Endothelial cell of umbilical vein (primary cell): ENCODE measurements at regions not wholly inside any gene's neighbourhood (a gene's known extent, or its start where the extent isn't known, plus 50 kb on each side); places are given as distances from the start of the nearest gene placed in this dataset.

Source experiments
- BruUV-seq: library from RNA; stranded (reverse); fragments of 400-500 nt; replicated peaks from 2 replicates; lab custom pipeline; 2021; lab: Mats Ljungman, UMichigan
- CTCF ChIA-PET: fragments of 300-600, 350-600 bp; sonication (Branson Sonifier 250); formaldehyde crosslinking; loops from one replicate; lab custom pipeline; 2021; ENCODE audit warnings: antibody characterized with exemption, inconsistent platforms; lab: Charles Lee
- POLR2A ChIA-PET: fragments of 300-600, 350-600 bp; sonication (Branson Sonifier 250); formaldehyde crosslinking; loops from one replicate; lab custom pipeline; 2021; ENCODE audit warnings: antibody characterized with exemption, inconsistent platforms; lab: Charles Lee
- DNase-seq: peaks from one replicate; pipeline ENCODE4 v3.0.0-alpha.2; 2011; ENCODE audit warnings: low read depth, low spot score
- FAIRE-seq: peaks from 2 replicates; lab custom pipeline; 2011; peaks lifted over from hg19 to GRCh38; lab: Jason Lieb, UNC
- H2AFZ ChIP-seq: 2 replicates; pipeline ENCODE4 v1.6.0; 2012; ENCODE audit warnings: low read depth, low read length, control low read depth, inconsistent platforms
- H3K27ac ChIP-seq: 2 replicates; pipeline ENCODE4 v1.5.1; 2011; ENCODE audit warnings: low read depth, mild to moderate bottlenecking, control low read depth, low read length, moderate library complexity; ENCODE audit not compliant: insufficient read depth
- H3K27me3 ChIP-seq, 2 experiments: 2 replicates each; pipeline versions ENCODE4 v1.6.0 to v1.6.1; 2011; ENCODE audit warnings: low read length in 2 of 2, mixed read lengths in 1 of 2; ENCODE audit not compliant: control insufficient read depth in 2 of 2, insufficient read depth in 2 of 2
- H3K36me3 ChIP-seq, 2 experiments: 2 replicates in 1 of 2; 3 replicates in 1 of 2; pipeline ENCODE4 v1.5.1; 2011; ENCODE audit warnings: low read length in 2 of 2, mild to moderate bottlenecking in 1 of 2, moderate library complexity in 1 of 2; ENCODE audit not compliant: control insufficient read depth in 2 of 2, insufficient read depth in 2 of 2; ENCODE audit errors: extremely low read depth in 1 of 2
- H3K4me1 ChIP-seq: 3 replicates; pipeline ENCODE4 v1.5.1; 2011; ENCODE audit warnings: mild to moderate bottlenecking, low read length; ENCODE audit not compliant: control insufficient read depth, insufficient read depth; ENCODE audit errors: extremely low read depth
- H3K4me2 ChIP-seq: 2 replicates; pipeline ENCODE4 v1.6.1; 2011; ENCODE audit warnings: low read length, control low read depth, mixed read lengths; ENCODE audit not compliant: insufficient read depth
- H3K4me3 ChIP-seq, 3 experiments: fragments of 200-600 bp in 1 of 3; sonication (generic), shearing (Covaris generic) in 1 of 3; replicated peaks in 1 of 3; 2 replicates each; pipeline ENCODE4 v1.5.1; 2011 to 2016; ENCODE audit warnings: control low read depth in 3 of 3, low read length in 3 of 3, mild to moderate bottlenecking in 2 of 3, inconsistent platforms in 1 of 3, low read depth in 1 of 3, moderate library complexity in 1 of 3; ENCODE audit not compliant: insufficient read depth in 1 of 3
- H3K79me2 ChIP-seq: 2 replicates; pipeline ENCODE4 v1.6.0; 2012; ENCODE audit warnings: low read length, inconsistent platforms; ENCODE audit not compliant: control insufficient read depth, insufficient read depth
- H3K9ac ChIP-seq: replicated peaks from 2 replicates; pipeline ENCODE3; 2011; ENCODE audit warnings: low read length, control low read depth; ENCODE audit not compliant: insufficient read depth; ENCODE audit errors: extremely low read depth
- H3K9me1 ChIP-seq: replicated peaks from 3 replicates; pipeline ENCODE4 v1.6.0; 2011; ENCODE audit warnings: mild to moderate bottlenecking, low read length; ENCODE audit not compliant: control insufficient read depth, insufficient read depth; ENCODE audit errors: extremely low read depth
- H3K9me3 ChIP-seq: replicated peaks from 2 replicates; pipeline ENCODE4 v1.5.1; 2012; ENCODE audit warnings: low read length, inconsistent platforms; ENCODE audit not compliant: control insufficient read depth, insufficient read depth
- H4K20me1 ChIP-seq: replicated peaks from 2 replicates; pipeline ENCODE3; 2011; ENCODE audit warnings: mild to moderate bottlenecking, low read length; ENCODE audit not compliant: control insufficient read depth, insufficient read depth; ENCODE audit errors: extremely low read depth
- EZH2 ChIP-seq: IDR thresholded peaks from 2 replicates; pipeline ENCODE4 v1.6.1; 2012; ENCODE audit warnings: borderline replicate concordance, low read depth, mild to moderate bottlenecking, moderate library complexity, low read length, inconsistent platforms; ENCODE audit not compliant: severe bottlenecking
- FOS ChIP-seq: IDR thresholded peaks from 2 replicates; pipeline ENCODE4 v1.6.1; 2011; ENCODE audit warnings: mild to moderate bottlenecking, low read length, moderate library complexity, borderline replicate concordance; ENCODE audit not compliant: insufficient read depth
- GATA2 ChIP-seq: IDR thresholded peaks from 2 replicates; pipeline ENCODE4 v1.7.0; 2011; ENCODE audit warnings: low read depth, mild to moderate bottlenecking, moderate library complexity, mixed read lengths, low read length; ENCODE audit not compliant: insufficient read length, insufficient read depth
- JUN ChIP-seq: IDR thresholded peaks from 2 replicates; pipeline ENCODE4 v1.6.1; 2011; ENCODE audit warnings: borderline replicate concordance, low read depth; ENCODE audit not compliant: insufficient read length, insufficient read depth
- MYC ChIP-seq: IDR thresholded peaks from one replicate; pipeline ENCODE4 v1.6.1; 2011; ENCODE audit warnings: mild to moderate bottlenecking, low read depth, low read length
- POLR2A ChIP-seq: IDR thresholded peaks from 2 replicates; pipeline ENCODE4 v1.6.1; 2012; ENCODE audit warnings: low read depth, mild to moderate bottlenecking, control low read depth, low read length
- POLR2AphosphoS5 ChIP-seq: IDR thresholded peaks from 2 replicates; pipeline ENCODE4 v1.6.1; 2012; ENCODE audit warnings: low read depth, mild to moderate bottlenecking, control low read depth, low read length, moderate library complexity; ENCODE audit not compliant: insufficient read depth
- dilution Hi-C: fragments of 300-500 bp; cut with MboI; formaldehyde crosslinking; loops from one replicate; pipeline ENCODE4 v1.15.0; 2019; ENCODE audit warnings: low sequenced_read_pairs; ENCODE audit not compliant: extremely low pct_ligation_motif_present
- intact Hi-C: fragments of 100-400 bp; cut with micrococcal nuclease; formaldehyde crosslinking; loops from one replicate; pipeline ENCODE4 v1.10.0; 2022
- TF ChIP-seq, protein P1 (sequence below): IDR thresholded peaks from 2 replicates; pipeline ENCODE4 v1.6.1; 2011; ENCODE audit not compliant: insufficient read depth, insufficient read length
- TF ChIP-seq, protein P2 (sequence below), 2 donors: IDR thresholded peaks; 1 replicate in 1 of 2; 2 replicates in 1 of 2; pipeline ENCODE4 v1.5.1; 2011; ENCODE audit warnings: low read length in 2 of 2, mild to moderate bottlenecking in 2 of 2, moderate library complexity in 2 of 2, control low read depth in 1 of 2, inconsistent platforms in 1 of 2, low read depth in 1 of 2; ENCODE audit not compliant: insufficient read depth in 1 of 2; ENCODE audit errors: extremely low read depth in 1 of 2

DNA sequence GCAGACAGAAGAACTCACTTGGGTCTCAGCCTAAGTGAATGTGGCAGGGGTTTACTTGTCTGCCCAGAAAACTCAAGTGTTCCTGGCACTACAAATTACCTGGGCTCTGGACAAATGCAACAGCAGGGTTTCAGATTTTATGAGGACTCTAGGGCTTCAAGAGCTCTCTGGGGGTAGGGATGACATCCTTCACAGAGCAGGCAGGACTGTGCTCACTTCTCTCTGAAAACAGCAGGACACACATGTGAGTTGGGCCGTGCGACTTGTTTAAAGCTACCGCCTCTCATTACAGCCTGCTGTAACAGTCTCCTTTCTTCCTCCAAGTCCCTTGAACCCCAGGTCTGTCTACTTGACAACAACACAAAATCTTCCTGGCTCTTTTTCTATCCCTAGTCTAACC lies 212.6 kb downstream of the EN1 start:
- no peaks in the 10 kb centered on the region for H4K20me1 ChIP-seq
- H3K9me1 ChIP-seq, result no peaks in the 10 kb centered on the region
- TF ChIP-seq, protein P1, sequence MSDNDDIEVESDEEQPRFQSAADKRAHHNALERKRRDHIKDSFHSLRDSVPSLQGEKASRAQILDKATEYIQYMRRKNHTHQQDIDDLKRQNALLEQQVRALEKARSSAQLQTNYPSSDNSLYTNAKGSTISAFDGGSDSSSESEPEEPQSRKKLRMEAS, result no peak
- TF ChIP-seq POLR2AphosphoS5, result no peak
- no peak for TF ChIP-seq FOS
- no peak for TF ChIP-seq MYC
- no peak for TF ChIP-seq JUN
- no peak for TF ChIP-seq EZH2
- TF ChIP-seq POLR2A, result no peak
- TF ChIP-seq GATA2, result no peak
- TF ChIP-seq, protein P2, sequence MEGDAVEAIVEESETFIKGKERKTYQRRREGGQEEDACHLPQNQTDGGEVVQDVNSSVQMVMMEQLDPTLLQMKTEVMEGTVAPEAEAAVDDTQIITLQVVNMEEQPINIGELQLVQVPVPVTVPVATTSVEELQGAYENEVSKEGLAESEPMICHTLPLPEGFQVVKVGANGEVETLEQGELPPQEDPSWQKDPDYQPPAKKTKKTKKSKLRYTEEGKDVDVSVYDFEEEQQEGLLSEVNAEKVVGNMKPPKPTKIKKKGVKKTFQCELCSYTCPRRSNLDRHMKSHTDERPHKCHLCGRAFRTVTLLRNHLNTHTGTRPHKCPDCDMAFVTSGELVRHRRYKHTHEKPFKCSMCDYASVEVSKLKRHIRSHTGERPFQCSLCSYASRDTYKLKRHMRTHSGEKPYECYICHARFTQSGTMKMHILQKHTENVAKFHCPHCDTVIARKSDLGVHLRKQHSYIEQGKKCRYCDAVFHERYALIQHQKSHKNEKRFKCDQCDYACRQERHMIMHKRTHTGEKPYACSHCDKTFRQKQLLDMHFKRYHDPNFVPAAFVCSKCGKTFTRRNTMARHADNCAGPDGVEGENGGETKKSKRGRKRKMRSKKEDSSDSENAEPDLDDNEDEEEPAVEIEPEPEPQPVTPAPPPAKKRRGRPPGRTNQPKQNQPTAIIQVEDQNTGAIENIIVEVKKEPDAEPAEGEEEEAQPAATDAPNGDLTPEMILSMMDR (IDR thresholded peaks at IDR 0.05; ENCODE audit: extremely low read depth in 1 of 2, insufficient read depth in 1 of 2, low read depth in 1 of 2, low read length in 2 of 2), result no peak
- intact Hi-C loops, result no loop called here
- no peaks in the 10 kb centered on the region for H3K4me1 ChIP-seq
- FAIRE-seq, result no peak
- no TSS peak for BruUV-seq
- CTCF ChIA-PET, result no interaction called here
- H3K27me3 ChIP-seq, result no peaks in the 10 kb centered on the region
- no peaks in the 10 kb centered on the region for H3K36me3 ChIP-seq
- no peaks in the 10 kb centered on the region for H3K9me3 ChIP-seq
- no peak overlapping the region for H3K9ac ChIP-seq
- H3K79me2 ChIP-seq, result no peaks in the 10 kb centered on the region
- no peak overlapping the region for H3K4me3 ChIP-seq
- POLR2A ChIA-PET, result no interaction called here
- DNase-seq, result no peak
- no peak overlapping the region for H3K27ac ChIP-seq
- H2AFZ ChIP-seq, result no peak overlapping the region
- dilution Hi-C loops, result no loop called here
- H3K4me2 ChIP-seq, result no peak overlapping the region
